Lower leg skin (tissue), 3 donors: ENCODE measurements at regions not wholly inside any gene's neighbourhood (a gene's known extent, or its start where the extent isn't known, plus 50 kb on each side); places are given as distances from the start of the nearest gene placed in this dataset.

Experiments
- CTCF ChIP-seq, 3 donors: fragments of 450-650 bp; IDR thresholded peaks; one replicate each; pipeline ENCODE4 v1.5.1; 2016; ENCODE audit warnings: antibody characterized with exemption in 3 of 3, mild to moderate bottlenecking in 3 of 3, moderate library complexity in 2 of 3
- POLR2A ChIP-seq, 2 donors: fragments of 450-650 bp; IDR thresholded peaks; one replicate each; pipeline ENCODE4 v1.6.1; 2016 to 2017; ENCODE audit warnings: antibody characterized with exemption in 2 of 2, mild to moderate bottlenecking in 1 of 2, moderate library complexity in 1 of 2

- TF ChIP-seq CTCF (IDR thresholded peaks at IDR 0.05) (no peak), POLR2A (IDR thresholded peaks at IDR 0.05) (no peak)
Observed at GRCh38 chr15:38028869-38029268, 94.4 kb downstream of the TMCO5A start.
